GM21515 (cell line): ENCODE measurements at regions not wholly inside any gene's neighbourhood (a gene's known extent, or its start where the extent isn't known, plus 50 kb on each side); places are given as distances from the start of the nearest gene placed in this dataset.

Source experiments
- ATAC-seq: cut with Tn5 transposase; IDR thresholded peaks from one replicate; pipeline ENCODE4 v1.9.1; 2021; ENCODE audit not compliant: unreplicated experiment

GRCh38 chr4:182085051-182085480 is 158.1 kb upstream of the TENM3 start:
- ATAC-seq = no peak

DNA sequence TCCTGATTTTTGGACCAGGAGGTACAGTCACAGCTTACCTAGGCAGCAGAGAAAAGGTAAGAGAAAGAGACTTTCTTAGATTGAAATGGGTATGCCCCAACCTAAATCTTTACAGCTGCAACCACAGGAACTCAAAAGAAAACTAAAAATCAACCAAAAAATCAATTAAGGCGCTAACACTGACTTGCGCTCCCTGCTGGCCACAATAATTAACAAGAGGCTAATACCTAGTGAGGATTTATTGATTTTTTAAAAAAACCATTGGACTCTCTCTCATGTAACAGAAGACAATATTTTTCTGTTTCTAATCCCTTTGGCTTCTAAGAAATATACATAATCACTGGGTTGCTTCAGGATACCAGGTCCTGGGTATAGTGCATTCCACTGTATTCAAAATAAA is 153.9 kb upstream of the TENM3 start:
- no peak for ATAC-seq

DNA sequence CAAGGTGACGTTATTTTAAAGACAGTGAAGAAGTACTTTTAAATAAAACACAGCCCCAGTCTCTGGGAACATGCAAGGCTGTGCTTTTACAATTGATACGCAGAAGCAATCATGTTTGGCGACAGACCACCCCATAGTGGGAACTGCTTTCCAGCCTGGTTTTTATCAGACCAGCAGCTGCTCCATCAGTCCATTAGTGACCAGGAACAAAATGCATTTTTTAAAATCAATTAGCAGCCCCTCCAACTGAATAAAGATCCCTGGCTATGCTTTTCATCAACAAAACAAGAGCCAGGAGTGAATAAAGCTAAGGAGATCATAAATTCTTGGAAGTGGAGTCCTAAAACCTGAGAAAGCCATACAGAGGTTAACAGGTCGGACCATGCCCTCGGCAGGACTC is 153.0 kb upstream of the TENM3 start:
- ATAC-seq = no peak

DNA sequence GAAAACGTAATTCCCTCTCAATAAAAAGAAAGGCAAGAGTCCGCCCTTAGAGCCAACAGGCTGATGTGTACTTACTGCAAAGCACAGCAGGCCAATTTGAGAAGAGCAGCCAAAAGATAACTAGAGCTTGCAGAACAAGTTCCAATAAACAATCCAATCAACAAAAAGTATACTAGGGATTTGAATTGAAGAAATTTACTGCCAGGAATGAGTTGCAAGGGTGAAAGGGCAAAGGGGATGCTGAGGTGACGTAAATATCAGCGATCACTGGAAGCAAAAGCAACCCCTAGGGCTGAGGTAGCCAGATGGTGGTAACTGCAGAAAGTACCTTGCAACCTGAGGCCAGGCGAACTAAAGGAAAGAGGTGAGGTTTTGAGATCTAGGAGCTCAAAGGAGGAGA is 152.1 kb upstream of the TENM3 start:
- ATAC-seq = no peak

DNA sequence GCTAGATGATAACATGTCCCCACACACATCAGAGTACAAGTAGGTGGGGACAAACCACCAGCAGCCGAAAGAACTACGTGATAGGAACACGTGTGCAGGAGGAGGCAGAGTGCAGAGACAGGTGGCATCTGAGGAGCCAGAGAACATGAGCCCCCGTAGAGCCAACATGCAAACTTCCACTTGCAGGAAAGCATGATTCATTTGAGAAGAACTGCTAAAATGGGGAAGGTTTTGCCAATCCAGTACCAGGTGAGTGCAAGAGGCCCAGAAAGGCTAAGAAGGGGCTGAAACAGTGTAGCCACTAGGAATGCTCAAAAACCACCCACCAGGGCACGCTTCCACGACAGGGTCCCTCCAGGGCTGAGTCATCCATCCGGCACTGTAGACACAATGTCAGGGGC is 149.8 kb upstream of the TENM3 start:
- no peak for ATAC-seq

DNA sequence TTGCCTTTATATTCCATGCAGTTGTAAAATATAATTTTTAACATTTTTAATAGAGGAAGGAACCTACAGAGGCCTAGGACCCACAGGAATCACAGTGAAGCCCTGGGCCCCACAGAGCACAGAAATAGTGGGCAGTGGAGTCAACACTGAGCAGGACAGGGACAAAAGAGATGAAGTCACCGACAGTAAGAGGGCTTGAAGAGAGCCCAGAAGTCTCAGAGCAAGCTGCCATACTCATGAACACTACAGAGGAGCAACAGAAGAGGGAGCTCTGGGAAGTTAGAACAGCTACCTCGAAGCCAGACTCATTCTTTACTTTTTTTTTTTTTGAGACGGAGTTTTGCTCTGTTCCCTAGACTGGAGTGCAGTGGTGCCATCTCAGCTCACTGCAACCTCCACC is 149.3 kb upstream of the TENM3 start:
- no peak for ATAC-seq

DNA sequence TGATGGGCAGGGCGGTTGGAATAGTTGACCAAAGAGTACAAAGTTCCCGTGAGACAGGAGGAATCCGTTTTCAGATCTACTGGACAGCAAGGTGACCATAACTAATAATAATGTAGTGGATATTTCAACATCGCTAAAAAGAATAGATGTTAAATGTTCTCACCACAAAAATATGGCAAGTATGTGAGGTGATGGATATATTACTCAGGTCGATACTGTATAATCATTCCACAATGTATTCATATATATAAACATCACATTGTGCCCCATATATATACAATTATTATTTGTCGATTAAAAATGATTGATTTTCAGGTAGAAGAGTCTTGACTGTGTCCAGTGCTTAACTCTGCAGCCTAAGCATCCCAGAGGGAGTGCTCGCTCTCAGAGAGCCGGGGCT is 141.6 kb upstream of the TENM3 start:
- no peak for ATAC-seq

GRCh38 chr4:182102576-182102975 is 140.6 kb upstream of the TENM3 start:
- no peak for ATAC-seq

GRCh38 chr4:182103614-182104319 is 139.4 kb upstream of the TENM3 start:
- no peak for ATAC-seq

DNA sequence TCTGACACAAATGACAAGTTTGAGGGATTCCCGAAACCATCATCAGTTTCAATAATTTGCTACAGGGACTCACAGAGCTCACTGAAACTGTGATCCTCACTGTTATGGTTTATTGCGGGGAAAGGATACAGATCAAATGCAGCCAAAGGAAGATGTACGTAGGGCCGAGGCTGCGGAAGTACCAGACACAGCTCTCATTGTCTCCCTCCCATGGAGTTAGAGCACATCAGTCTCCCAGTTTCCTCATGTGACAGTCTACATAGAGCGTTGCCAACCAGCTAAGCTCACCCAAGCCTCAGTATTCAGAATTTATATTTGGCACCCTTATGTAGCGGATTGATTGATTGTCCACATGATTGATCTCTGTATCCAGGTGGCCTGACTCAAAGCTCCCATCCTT is 137.8 kb upstream of the TENM3 start:
- no peak for ATAC-seq

- ATAC-seq = no peak
Observed at GRCh38 chr4:182107931-182108330, 135.3 kb upstream of the TENM3 start.

DNA sequence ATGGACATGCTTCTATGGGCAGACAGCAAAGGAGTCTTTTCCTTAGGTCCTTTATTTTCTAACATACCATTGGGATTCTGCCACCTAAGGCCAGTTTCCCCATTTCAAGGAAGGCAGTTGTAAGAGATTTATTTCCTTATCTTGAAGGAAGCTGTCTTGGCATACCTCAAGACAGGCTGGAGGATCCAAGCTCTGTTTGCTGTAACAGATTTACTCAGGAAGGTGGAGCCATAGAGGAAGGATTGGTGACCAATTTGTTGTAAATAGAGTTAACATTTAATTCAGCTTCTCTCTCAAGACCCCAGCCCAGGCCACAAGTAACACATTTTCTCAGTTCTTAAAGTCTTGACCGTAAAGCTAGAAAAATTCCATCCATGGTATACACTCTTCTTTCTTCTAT is 131.6 kb upstream of the TENM3 start:
- no peak for ATAC-seq

GRCh38 chr4:182113779-182114178 is 129.4 kb upstream of the TENM3 start:
- ATAC-seq = no peak

DNA sequence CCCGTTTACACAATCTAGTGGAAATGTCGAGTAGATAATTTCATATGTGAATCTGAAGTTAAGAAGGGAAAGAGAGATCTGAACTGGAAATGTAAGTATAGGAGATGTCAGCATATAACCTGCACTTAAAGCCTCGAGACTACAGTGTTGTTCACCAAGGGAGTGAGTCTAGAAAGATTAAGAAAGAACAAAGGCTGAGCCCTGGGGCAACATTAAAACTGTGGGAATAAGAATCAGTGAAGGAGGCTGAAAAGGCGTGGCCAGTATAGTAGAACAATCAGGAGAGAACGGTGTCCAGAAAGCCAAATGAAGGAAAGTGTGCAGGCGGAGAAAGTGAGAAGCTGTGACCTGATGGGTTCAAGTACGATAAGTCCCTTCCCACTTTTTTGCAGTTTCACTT is 118.8 kb upstream of the TENM3 start:
- ATAC-seq = no peak

- ATAC-seq = no peak
Observed at GRCh38 chr4:182126096-182126495, 117.1 kb upstream of the TENM3 start.

- no peak for ATAC-seq
Observed at GRCh38 chr4:182126603-182127002, 116.6 kb upstream of the TENM3 start.

GRCh38 chr4:182133033-182133432 is 110.2 kb upstream of the TENM3 start:
- no peak for ATAC-seq

- ATAC-seq = no peak
Observed at GRCh38 chr4:182134261-182134660, 108.9 kb upstream of the TENM3 start.

GRCh38 chr4:182136201-182136600 is 107.0 kb upstream of the TENM3 start:
- no peak for ATAC-seq

DNA sequence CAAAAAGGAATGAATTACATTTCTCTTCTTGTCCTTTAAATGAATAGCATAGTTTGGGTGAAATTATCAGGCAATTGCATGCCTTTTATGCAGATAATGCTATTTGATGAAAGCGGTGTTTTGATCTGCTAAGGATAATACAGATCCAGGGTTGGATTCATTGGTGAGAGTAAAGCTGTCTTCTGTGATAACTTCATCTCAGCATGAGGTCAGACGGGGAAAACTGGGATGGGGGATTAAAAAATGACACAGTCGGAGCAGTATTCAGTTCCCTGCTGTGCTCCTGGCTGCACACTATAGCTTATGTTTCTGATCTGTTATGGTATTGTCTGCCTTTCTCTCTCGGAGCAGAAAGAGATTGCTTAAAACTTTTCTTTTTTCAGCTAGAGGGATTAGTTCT is 105.9 kb upstream of the TENM3 start:
- no peak for ATAC-seq

DNA sequence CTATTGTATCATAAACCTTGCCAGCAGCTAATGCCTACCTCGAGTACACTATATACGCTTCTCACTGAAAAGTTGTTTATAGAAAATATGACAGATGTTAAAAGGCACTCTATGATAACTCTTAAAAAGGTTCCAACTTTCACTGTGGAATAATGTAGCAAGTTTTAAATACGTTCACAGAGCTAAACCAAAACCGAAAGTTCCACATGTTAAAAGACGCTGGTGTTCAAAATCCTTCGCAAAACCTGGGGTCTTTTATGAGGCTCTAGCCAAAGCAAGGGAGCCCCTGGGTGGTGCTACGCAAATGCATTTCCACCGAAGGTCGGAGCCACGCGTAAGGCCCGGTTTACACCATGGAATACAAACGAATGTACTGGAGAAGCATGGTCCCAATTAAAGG is 103.7 kb upstream of the TENM3 start:
- ATAC-seq = no peak

DNA sequence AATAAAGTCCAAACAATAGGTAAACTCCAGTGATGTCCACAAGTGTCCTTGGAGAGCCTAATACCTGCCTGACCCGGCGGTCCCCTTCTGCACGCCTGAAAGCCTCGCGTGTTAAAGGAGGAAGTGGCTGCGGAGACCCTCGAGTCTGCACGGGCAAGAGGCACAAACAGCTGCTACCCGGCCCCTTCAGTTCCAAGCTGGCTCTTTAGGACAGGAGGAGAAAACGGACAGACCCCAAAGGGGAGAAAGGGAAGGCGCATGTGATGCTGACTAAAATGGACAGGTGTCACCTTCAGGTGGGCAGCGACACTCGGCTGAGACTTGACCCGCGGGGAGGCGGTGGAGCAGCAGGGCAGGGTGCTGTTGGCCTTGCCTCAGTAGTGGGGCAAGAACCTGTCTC is 102.7 kb upstream of the TENM3 start:
- no peak for ATAC-seq

DNA sequence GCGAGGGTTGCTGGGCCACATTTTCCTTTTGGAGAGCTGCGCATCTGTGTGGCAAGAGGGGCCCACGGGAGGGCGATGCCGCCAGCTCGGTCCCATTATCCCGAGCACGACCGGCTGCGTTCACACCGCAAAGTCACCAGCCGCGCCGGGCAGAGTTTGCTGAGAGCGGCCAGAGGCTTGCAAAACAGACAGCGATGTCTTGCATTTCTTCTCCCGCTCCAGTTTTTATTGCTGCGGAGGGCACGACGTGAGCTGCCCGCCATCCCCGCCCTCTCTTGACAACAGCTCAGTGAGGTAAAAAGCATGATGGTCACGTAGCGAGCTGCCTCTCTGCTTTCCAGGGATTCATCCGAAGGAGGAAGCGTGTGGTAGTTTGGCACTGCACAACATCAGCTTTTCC is 102.1 kb upstream of the TENM3 start:
- ATAC-seq = no peak
